Activated B cell treated with CpG ODN at 0.5 μM for 24 hours (primary cell): ENCODE measurements at regions not wholly inside any gene's neighbourhood (a gene's known extent, or its start where the extent isn't known, plus 50 kb on each side); places are given as distances from the start of the nearest gene placed in this dataset.

ENCODE experiments used
- ATAC-seq: fragments of 200-7000 bp; cut with Tn5 transposase; one replicate; pipeline ENCODE4 v1.10.0; 2021; ENCODE audit warnings: low read depth, mild to moderate bottlenecking, moderate library complexity
- CTCF ChIA-PET: fragments of 350-600 bp; sonication (Branson Sonifier 250); formaldehyde crosslinking; loops from one replicate; lab custom pipeline; 2021; ENCODE audit warnings: antibody characterized with exemption; lab: Charles Lee
- POLR2A ChIA-PET: fragments of 350-600 bp; sonication (Branson Sonifier 250); formaldehyde crosslinking; loops from one replicate; lab custom pipeline; 2021; ENCODE audit warnings: antibody characterized with exemption; lab: Charles Lee
- DNase-seq: peaks from one replicate; pipeline ENCODE4 v3.0.0; 2022
- H3K27ac Mint-ChIP-seq: one replicate; pipeline ENCODE4 v1.8.0; 2020; ENCODE audit warnings: mixed read lengths
- H3K27me3 Mint-ChIP-seq: one replicate; pipeline ENCODE4 v1.8.0; 2021; ENCODE audit warnings: mixed read lengths
- H3K36me3 Mint-ChIP-seq: one replicate; pipeline ENCODE4 v1.8.0; 2021; ENCODE audit warnings: low read depth, mixed read lengths
- H3K4me1 Mint-ChIP-seq: one replicate; pipeline ENCODE4 v1.8.0; 2021; ENCODE audit warnings: mixed read lengths
- H3K4me3 Mint-ChIP-seq: one replicate; pipeline ENCODE4 v1.8.0; 2020; ENCODE audit warnings: mild to moderate bottlenecking, mixed read lengths
- H3K9me3 Mint-ChIP-seq: one replicate; pipeline ENCODE4 v1.8.0; 2020; ENCODE audit warnings: mixed read lengths
- CTCF ChIP-seq: fragments of 200-600 bp; IDR thresholded peaks from one replicate; pipeline ENCODE4 v1.8.0; 2022; ENCODE audit warnings: antibody characterized with exemption, mild to moderate bottlenecking
- intact Hi-C: fragments of 100-400 bp; cut with micrococcal nuclease; formaldehyde crosslinking; loops from one replicate; pipeline ENCODE4 v1.15.1; 2024

- no peak for TF ChIP-seq CTCF
- DNase-seq (no peak), ATAC-seq (no peak)
- Mint-ChIP-seq H3K4me1 (no peaks in the 10 kb centered on the region), H3K9me3 (no peaks in the 10 kb centered on the region), H3K27ac (no peak overlapping the region), H3K36me3 (no peaks in the 10 kb centered on the region), H3K4me3 (no peak overlapping the region), H3K27me3 (peaks cover 12% of the 10 kb centered on the region)
- ChIA-PET CTCF (no interaction called here), POLR2A (no interaction called here)
- intact Hi-C loops: no loop called here
Observed at GRCh38 chr9:95801797-95802196, 73.7 kb upstream of the ERCC6L2 start.

GRCh38 chr9:95796029-95796428 lies 79.5 kb upstream of the ERCC6L2 start:
- no peak for ATAC-seq
- no peak overlapping the region for H3K4me3 Mint-ChIP-seq
- H3K27ac Mint-ChIP-seq: no peak overlapping the region
- H3K36me3 Mint-ChIP-seq: no peaks in the 10 kb centered on the region
- ChIA-PET CTCF (no interaction called here), POLR2A (no interaction called here)
- no peak for TF ChIP-seq CTCF
- peaks cover 14% of the 10 kb centered on the region for H3K27me3 Mint-ChIP-seq
- intact Hi-C loops: no loop called here
- no peaks in the 10 kb centered on the region for H3K9me3 Mint-ChIP-seq
- DNase-seq: no peak
- H3K4me1 Mint-ChIP-seq: no peaks in the 10 kb centered on the region

- intact Hi-C loops: no loop called here
- POLR2A ChIA-PET: no interaction called here
- H3K36me3 Mint-ChIP-seq: no peaks in the 10 kb centered on the region
- no peaks in the 10 kb centered on the region for H3K4me1 Mint-ChIP-seq
- no peaks in the 10 kb centered on the region for H3K9me3 Mint-ChIP-seq
- no peak overlapping the region for H3K27ac Mint-ChIP-seq
- TF ChIP-seq CTCF: no peak
- no peak overlapping the region for H3K4me3 Mint-ChIP-seq
- no peak for ATAC-seq
- no peak for DNase-seq
- peaks cover 13% of the 10 kb centered on the region for H3K27me3 Mint-ChIP-seq
- CTCF ChIA-PET: no interaction called here
Observed at GRCh38 chr9:95793924-95794828, 81.3 kb upstream of the ERCC6L2 start.

GRCh38 chr9:95791695-95792094 lies 83.8 kb upstream of the ERCC6L2 start:
- ChIA-PET CTCF (no interaction called here), POLR2A (no interaction called here)
- intact Hi-C loops: no loop called here

More at GRCh38 chr9:95791695-95792094, 83.8 kb upstream of the ERCC6L2 start:
- no peak overlapping the region for H3K4me3 Mint-ChIP-seq
- H3K9me3 Mint-ChIP-seq: no peaks in the 10 kb centered on the region
- DNase-seq (no peak), ATAC-seq (no peak)
- H3K27ac Mint-ChIP-seq: no peak overlapping the region
- H3K4me1 Mint-ChIP-seq: no peaks in the 10 kb centered on the region
- no peak for TF ChIP-seq CTCF
- peaks cover 13% of the 10 kb centered on the region for H3K27me3 Mint-ChIP-seq
- no peaks in the 10 kb centered on the region for H3K36me3 Mint-ChIP-seq
